ENCODE measurements at regions not wholly inside any gene's neighbourhood (a gene's known extent, or its start where the extent isn't known, plus 50 kb on each side); places are given as distances from the start of the nearest gene placed in this dataset.
"Not testable (repeated sequence)": the region's sequence is repeated elsewhere in the genome, so short reads cannot be mapped to it uniquely, and the experiment has no call there.

GRCh38 chr7:39758234-39758970 is 135.0 kb downstream of the RALA start:
- H3K4me3 ChIP-seq (ENCODE audit: low read depth, low read length) = no peak overlapping the region

GRCh38 chr7:39761449-39761848 is 138.1 kb downstream of the RALA start:
- H3K4me3 ChIP-seq (ENCODE audit: low read depth, low read length) = no peak overlapping the region

GRCh38 chr7:39762466-39762865 is 139.1 kb downstream of the RALA start:
- H3K4me3 ChIP-seq (ENCODE audit: low read depth, low read length) = not testable (repeated sequence)

- H3K4me3 ChIP-seq (ENCODE audit: low read depth, low read length) = not testable (repeated sequence)
Observed at GRCh38 chr7:39762881-39763280, 139.5 kb downstream of the RALA start.

- not testable (repeated sequence) for H3K4me3 ChIP-seq (ENCODE audit: low read depth, low read length)
Observed at GRCh38 chr7:39765833-39766232, 142.5 kb downstream of the RALA start.

GRCh38 chr7:39768439-39768838 is 145.1 kb downstream of the RALA start:
- not testable (repeated sequence) for H3K4me3 ChIP-seq (ENCODE audit: low read depth, low read length)

DNA sequence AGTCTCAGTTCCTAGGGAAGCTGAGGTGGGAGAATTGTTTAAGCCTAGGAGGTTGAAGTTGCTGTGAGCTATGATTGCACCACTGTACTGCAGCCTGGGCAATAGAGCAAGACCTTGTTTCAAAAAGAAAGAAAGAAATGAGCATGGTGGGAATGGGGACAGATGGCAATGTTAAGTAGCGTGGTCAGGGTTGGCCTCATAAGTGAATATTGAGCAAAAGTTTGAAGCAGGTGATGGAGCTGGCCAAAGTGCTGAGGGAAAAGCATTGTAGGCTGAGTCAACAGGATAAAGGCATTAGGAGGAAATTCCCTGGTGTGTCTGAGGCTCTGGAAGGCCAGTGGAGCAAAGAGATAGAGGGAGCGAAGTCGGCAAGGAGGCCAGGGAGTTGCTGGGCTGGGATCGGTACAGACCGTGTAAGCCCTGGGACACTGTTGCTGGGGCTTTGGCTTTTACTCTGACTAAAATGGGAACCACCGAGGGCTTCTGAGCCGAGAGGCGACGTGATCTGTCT is 151.0 kb downstream of the RALA start:
- H3K4me3 ChIP-seq (ENCODE audit: low read depth, low read length) = not testable (repeated sequence)

DNA sequence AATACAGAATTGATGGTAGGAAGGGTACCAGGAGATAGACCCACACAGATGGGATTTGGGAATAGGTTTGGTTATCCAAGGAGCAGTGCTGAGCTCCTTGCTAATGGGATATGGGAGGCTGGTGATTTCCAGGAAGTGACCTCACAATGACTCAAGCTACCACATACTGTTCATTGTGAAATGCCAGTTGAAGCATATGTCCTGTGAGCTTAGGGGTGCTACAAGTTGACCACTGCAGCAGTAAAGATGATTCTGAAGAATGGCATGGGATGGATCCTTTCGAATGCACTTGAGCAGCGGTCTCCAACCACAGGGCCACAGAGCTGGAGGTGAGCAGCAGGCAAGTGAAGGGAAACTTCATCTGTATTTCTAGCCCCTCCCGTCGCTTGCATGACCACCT is 158.2 kb downstream of the RALA start:
- H3K4me3 ChIP-seq (ENCODE audit: low read depth, low read length) = not testable (repeated sequence)

GRCh38 chr7:39786440-39786839 is 163.1 kb downstream of the RALA start:
- H3K4me3 ChIP-seq (ENCODE audit: low read depth, low read length) = not testable (repeated sequence)

- not testable (repeated sequence) for H3K4me3 ChIP-seq (ENCODE audit: low read depth, low read length)
Observed at GRCh38 chr7:39791035-39791434, 159.0 kb upstream of the CDK13 start.

GRCh38 chr7:39791911-39792310 is 158.1 kb upstream of the CDK13 start:
- H3K4me3 ChIP-seq (ENCODE audit: low read depth, low read length) = not testable (repeated sequence)

DNA sequence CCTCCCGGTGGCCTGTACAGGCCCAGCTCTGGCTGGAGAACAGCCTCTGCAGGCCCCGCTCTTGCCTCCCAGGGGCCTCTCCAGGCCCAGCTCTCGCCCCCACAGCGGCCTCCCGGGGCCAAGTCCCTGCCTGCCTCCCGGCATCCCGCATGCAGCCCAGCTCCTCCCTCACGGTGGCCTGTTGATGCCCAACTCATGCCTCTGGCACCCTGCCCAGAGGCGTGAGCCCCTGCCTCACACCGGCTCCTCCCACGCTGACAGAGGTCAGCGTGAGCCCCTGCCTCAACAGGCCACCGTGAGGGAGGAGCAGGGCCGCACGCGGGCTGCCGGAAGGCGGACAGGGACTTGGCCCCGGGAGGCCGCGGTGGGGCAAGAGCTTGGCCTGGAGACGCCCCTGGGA is 157.0 kb upstream of the CDK13 start:
- H3K4me3 ChIP-seq (ENCODE audit: low read depth, low read length) = not testable (repeated sequence)

GRCh38 chr7:39793851-39794250 is 156.2 kb upstream of the CDK13 start:
- not testable (repeated sequence) for H3K4me3 ChIP-seq (ENCODE audit: low read depth, low read length)

DNA sequence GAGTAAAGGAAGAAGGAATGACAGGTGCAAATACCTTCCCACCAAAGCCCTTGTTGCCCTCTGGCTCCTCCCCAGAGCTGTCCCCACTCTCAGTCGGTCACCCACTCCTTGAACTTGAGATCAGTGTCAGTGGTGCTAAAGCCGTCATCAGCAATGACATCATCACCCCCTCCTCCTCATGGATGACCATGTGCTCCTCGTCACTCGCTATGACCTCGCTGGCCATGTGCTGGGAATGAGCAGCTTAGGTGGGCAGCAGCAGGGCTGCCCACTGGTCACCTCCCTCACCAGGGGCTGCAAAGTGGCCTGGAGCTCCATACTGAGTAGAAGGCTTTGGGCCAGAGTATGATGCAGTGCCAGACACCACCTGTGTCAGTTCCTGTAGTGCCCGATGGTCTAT is 153.1 kb upstream of the CDK13 start:
- not testable (repeated sequence) for H3K4me3 ChIP-seq (ENCODE audit: low read depth, low read length)

DNA sequence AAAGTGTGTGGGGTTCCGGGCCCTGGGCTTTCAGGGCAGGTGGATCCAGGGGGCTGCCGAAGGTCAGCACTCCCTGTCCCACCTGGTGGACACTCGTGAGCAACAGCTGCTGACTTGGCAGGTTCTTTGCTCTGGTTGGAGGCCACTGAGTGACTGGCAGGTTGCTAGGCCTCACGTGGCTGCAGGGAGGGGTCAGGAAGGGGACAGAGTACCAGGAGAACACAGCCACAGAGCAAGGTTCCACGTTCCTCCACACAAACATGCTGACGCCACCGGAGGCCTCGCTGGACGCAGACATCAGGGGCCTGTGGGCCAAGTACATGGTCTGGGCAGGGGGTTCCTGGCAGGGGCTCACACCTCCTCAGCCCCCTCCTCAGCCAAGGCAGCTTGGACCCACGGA is 152.0 kb upstream of the CDK13 start:
- not testable (repeated sequence) for H3K4me3 ChIP-seq (ENCODE audit: low read depth, low read length)

GRCh38 chr7:39808796-39809481 is 141.1 kb upstream of the CDK13 start:
- no peak overlapping the region for H3K4me3 ChIP-seq (ENCODE audit: low read depth, low read length)

DNA sequence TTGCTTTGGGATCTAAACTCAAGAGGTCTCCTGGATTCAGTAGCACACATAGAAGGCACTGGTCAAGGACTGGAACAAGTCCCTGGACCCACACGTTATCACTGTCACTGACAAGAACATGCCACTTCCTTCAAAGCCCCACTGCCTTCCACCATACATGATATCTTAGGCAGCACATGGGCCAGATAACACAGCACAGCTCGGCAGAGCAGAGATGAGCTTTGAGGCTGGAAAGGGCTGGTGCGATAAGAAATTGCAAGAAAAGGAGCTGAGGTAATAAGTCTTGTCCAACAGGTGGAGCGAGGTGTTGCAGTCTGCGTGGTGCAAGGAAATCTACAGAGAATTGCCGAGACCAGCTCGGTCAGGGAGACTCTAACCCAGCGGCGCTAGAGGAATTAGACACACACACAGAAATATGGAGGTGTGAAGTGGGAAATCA is 139.8 kb upstream of the CDK13 start:
- H3K4me3 ChIP-seq (ENCODE audit: low read depth, low read length) = no peak overlapping the region

DNA sequence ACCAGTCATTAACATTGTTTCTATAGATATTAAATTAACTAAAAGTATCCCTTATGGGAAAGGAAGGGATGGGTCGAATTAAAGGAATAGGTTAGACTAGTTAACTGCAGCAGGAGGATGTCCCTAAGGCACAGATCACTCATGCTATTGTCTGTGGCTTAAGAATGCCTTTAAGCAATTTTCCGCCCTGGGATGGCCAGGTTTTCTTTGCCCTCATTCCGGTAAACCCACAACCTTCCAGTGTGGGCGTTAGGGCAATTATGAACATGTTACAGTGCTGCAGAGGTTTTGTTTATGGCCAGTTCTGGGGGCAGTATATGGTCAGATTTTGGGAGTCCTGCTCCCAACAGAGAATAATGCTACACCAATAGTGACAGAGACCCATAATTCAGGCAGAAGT is 139.3 kb upstream of the CDK13 start:
- H3K4me3 ChIP-seq (ENCODE audit: low read depth, low read length) = no peak overlapping the region

- H3K4me3 ChIP-seq (ENCODE audit: low read depth, low read length) = no peak overlapping the region
Observed at GRCh38 chr7:39811161-39811614, 138.9 kb upstream of the CDK13 start.

DNA sequence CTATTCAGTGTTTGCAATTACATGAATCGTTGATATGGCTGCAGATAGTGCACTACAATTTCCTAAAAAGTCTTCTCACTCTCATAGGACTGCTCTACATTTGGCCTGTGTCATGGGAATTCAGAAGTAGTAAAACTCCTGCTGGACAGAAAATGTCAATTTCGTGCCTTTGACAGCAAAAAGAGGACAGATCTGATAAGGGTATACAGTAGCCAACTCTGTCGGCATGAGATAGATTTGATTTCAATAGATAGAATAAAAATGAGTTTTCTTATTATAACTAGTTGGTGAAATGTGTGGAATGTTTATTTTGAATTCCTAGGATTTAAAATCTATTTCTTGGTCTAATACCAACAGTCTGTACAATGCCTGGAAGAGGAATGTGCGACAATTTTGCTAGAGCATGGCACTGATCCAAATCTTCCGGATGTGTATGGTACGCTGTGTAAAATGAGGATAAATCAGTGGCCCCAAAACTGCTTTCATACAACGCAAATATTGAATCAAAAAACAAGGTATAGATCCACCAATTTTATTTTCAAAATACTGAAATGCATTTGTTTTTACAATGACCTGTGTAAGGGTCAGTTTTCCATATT is 133.5 kb upstream of the CDK13 start:
- no peak overlapping the region for H3K4me3 ChIP-seq (ENCODE audit: low read depth, low read length)

GRCh38 chr7:39819514-39819913 is 130.5 kb upstream of the CDK13 start:
- no peak overlapping the region for H3K4me3 ChIP-seq (ENCODE audit: low read depth, low read length)

All from iPS-11a (cell line).